Endothelial cell of umbilical vein (primary cell): ENCODE measurements at regions not wholly inside any gene's neighbourhood (a gene's known extent, or its start where the extent isn't known, plus 50 kb on each side); places are given as distances from the start of the nearest gene placed in this dataset.

Experiments used
- EZH2 ChIP-seq: IDR thresholded peaks from 2 replicates; pipeline ENCODE4 v1.6.1; 2012; ENCODE audit warnings: borderline replicate concordance, low read depth, mild to moderate bottlenecking, moderate library complexity, low read length, inconsistent platforms; ENCODE audit not compliant: severe bottlenecking
- TF ChIP-seq, protein P1 (sequence below), 2 donors: IDR thresholded peaks; 1 replicate in 1 of 2; 2 replicates in 1 of 2; pipeline ENCODE4 v1.5.1; 2011; ENCODE audit warnings: low read length in 2 of 2, mild to moderate bottlenecking in 2 of 2, moderate library complexity in 2 of 2, control low read depth in 1 of 2, inconsistent platforms in 1 of 2, low read depth in 1 of 2; ENCODE audit not compliant: insufficient read depth in 1 of 2; ENCODE audit errors: extremely low read depth in 1 of 2

DNA sequence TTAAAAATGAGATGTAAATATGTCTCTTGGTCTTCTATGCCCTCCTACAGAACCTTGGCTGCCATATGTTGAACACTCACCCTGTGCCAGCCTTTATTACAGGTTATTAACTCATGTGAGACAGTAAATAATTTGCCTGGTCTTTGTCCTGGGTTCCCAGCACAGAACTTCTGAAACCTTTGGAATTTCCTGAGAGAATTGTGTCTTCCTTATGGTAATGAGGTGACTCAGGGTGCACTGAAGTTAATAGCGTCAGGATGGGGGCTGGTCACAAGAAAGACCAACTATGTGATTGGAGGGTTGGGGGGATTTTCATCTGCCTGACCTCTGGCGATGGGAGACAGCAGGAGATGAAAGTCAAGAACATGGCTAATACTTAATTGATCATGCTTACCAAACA lies 289.8 kb upstream of the STS start:
- TF ChIP-seq, protein P1, sequence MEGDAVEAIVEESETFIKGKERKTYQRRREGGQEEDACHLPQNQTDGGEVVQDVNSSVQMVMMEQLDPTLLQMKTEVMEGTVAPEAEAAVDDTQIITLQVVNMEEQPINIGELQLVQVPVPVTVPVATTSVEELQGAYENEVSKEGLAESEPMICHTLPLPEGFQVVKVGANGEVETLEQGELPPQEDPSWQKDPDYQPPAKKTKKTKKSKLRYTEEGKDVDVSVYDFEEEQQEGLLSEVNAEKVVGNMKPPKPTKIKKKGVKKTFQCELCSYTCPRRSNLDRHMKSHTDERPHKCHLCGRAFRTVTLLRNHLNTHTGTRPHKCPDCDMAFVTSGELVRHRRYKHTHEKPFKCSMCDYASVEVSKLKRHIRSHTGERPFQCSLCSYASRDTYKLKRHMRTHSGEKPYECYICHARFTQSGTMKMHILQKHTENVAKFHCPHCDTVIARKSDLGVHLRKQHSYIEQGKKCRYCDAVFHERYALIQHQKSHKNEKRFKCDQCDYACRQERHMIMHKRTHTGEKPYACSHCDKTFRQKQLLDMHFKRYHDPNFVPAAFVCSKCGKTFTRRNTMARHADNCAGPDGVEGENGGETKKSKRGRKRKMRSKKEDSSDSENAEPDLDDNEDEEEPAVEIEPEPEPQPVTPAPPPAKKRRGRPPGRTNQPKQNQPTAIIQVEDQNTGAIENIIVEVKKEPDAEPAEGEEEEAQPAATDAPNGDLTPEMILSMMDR (IDR thresholded peaks at IDR 0.05; ENCODE audit: extremely low read depth in 1 of 2, insufficient read depth in 1 of 2, low read depth in 1 of 2, low read length in 2 of 2): no peak
- TF ChIP-seq EZH2: no peak
